Activated naive CD8-positive, alpha-beta T cell (primary cell): ENCODE measurements at regions not wholly inside any gene's neighbourhood (a gene's known extent, or its start where the extent isn't known, plus 50 kb on each side); places are given as distances from the start of the nearest gene placed in this dataset.
"Not testable (repeated sequence)": the region's sequence is repeated elsewhere in the genome, so short reads cannot be mapped to it uniquely, and the experiment has no call there.

Source experiments
- H3K27ac Mint-ChIP-seq: one replicate; pipeline ENCODE4 v1.8.0; 2021; ENCODE audit warnings: mixed read lengths
- H3K27me3 Mint-ChIP-seq: one replicate; pipeline ENCODE4 v1.8.0; 2021; ENCODE audit warnings: mixed read lengths
- H3K36me3 Mint-ChIP-seq: one replicate; pipeline ENCODE4 v1.8.0; 2021; ENCODE audit warnings: mixed read lengths
- H3K4me1 Mint-ChIP-seq: one replicate; pipeline ENCODE4 v1.8.0; 2021; ENCODE audit warnings: low read depth, mixed read lengths
- H3K4me3 Mint-ChIP-seq: one replicate; pipeline ENCODE4 v1.8.0; 2021; ENCODE audit warnings: mild to moderate bottlenecking, mixed read lengths
- H3K9me3 Mint-ChIP-seq: one replicate; pipeline ENCODE4 v1.8.0; 2021; ENCODE audit warnings: low read depth, mixed read lengths

DNA sequence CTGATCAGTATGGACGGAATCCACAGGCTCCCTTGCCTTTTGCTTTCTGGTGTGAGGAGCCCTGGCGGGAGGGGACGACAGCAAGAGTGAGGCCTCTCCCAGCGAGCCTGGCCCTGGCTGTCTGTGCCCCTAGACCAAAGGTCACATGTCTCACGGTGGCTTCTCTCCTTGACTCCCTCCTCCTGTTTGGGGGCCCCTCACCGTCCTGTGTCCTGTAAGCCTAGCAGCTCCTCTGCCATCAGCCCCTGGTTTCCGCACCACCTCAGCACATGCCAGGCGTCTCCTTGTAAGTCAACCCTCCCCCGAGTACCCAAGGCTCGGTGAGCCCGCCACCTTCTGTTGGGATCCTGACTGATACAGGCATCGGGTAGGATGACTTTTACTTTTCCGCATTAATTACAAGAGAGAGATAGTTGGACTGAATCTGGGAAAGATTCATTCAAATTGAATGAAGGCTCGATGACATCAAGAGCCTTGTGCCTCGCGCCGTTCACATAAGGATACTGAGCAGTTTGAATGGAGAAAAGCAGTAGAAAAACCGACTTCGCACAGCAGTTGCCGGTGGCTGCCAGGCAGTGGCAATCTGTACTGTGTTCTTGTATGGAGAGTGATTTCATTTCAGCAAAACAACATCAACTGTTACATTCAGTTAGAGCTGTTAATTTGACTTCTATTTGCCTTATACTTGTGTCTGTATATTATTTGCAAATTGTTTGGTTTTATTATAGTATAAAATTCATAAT, 119.8 kb downstream of the XRCC2 start:
- no peak overlapping the region for H3K4me3 Mint-ChIP-seq
- H3K27me3 Mint-ChIP-seq = no peaks in the 10 kb centered on the region
- H3K27ac Mint-ChIP-seq = no peak overlapping the region
- H3K36me3 Mint-ChIP-seq = no peaks in the 10 kb centered on the region
- no peaks in the 10 kb centered on the region for H3K4me1 Mint-ChIP-seq
- no peaks in the 10 kb centered on the region for H3K9me3 Mint-ChIP-seq

DNA sequence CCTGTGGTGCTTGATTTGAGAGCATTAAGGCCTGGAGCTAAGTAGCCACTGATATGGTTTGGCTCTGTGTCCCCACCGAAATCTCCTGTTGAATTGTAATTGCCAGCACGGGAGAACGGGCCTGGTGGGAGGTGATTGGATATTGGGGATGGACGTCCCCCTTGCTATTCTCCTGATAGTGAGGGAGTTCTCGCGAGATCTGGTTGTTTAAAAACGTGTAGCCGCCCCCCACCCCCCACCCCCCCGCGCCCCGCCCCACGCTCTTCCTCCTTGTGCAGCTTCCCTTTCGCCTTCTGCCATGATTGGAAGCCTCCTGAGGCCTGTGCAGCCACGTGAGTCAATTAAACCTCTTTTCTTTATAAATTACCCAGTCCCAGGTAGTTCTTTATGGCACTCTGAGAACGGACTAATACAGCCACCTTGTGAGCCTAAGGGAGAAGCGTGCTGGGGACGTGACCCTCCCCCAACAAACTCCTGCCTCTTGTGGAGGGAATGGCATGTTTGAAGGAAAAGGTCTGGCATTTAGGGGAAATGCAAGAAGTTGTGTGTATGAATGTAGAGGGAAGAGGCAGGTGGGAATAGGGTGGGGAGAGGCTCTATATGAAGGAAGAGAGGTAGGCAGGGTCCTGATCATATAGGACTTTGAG, 118.0 kb upstream of the KMT2C start:
- H3K27me3 Mint-ChIP-seq = no peaks in the 10 kb centered on the region
- no peaks in the 10 kb centered on the region for H3K9me3 Mint-ChIP-seq
- H3K27ac Mint-ChIP-seq = no peak overlapping the region
- no peaks in the 10 kb centered on the region for H3K4me1 Mint-ChIP-seq
- H3K4me3 Mint-ChIP-seq = no peak overlapping the region
- no peaks in the 10 kb centered on the region for H3K36me3 Mint-ChIP-seq

DNA sequence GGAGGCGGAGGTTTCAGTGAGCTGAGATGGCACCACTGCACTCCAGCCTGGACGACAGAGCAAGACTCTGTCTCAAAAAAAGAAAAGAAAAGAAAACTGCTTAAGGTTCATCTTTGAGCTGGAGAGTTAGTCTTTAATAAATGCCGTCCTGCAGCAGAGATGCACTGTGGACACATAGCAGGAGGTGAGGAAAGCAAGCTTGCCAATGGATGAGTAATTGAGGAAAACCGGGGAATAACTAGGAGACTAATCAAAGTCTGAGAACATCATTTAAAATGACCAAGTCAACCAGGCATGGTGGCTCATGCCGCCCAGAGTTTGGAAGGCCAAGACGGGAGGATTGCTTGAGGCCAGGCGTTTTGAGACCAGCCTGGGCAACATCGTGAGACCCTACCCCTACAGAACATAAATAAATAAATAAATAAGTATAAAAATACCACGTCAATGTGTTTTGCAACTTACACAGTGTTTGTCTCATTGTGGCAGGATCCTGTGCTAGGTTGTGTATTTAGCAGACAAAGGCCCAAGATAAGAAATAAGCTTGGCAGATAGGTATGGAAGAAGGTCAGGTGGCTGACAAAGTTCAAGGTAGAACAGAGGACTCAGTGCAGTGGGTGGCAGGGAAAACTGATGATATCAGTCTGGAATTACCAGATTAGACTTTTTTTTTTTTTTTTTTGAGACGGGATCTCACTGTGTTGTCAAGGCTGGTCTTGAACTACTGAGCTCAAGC, 115.7 kb upstream of the KMT2C start:
- no peaks in the 10 kb centered on the region for H3K9me3 Mint-ChIP-seq
- no peaks in the 10 kb centered on the region for H3K36me3 Mint-ChIP-seq
- no peak overlapping the region for H3K4me3 Mint-ChIP-seq
- no peak overlapping the region for H3K27ac Mint-ChIP-seq
- no peaks in the 10 kb centered on the region for H3K4me1 Mint-ChIP-seq
- H3K27me3 Mint-ChIP-seq = no peaks in the 10 kb centered on the region

DNA sequence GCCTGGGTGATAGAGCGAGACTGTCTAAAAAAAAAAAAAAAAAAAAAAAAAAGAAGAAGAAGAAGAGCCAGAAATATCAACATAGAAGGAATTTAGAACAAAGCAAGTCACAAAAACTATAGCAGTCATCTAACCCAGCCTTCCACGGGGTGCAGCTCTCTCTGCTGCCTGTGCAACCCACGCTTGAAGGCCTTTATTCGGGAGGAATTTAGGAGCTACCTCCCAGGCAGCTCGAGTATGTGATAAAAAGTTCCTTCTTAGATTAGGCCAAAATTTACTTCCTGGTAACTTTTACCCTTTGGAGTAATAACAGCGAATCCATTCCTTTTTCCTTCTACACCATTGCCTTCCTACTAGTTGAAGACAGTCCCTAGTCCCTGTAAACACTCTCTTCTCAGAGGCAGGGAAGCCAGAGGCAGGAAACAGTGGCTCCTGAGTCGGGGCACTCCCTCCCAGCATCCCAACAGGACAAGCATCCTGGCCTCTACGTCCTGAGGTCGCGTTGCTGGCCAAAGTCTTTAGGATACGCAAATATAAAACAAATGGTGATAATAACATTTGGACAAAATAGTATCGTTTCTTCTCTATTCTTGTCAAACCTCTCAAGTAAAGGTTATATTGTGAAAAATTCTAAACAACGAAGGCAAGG, 109.3 kb upstream of the KMT2C start:
- no peaks in the 10 kb centered on the region for H3K27me3 Mint-ChIP-seq
- no peaks in the 10 kb centered on the region for H3K36me3 Mint-ChIP-seq
- no peak overlapping the region for H3K27ac Mint-ChIP-seq
- no peaks in the 10 kb centered on the region for H3K4me1 Mint-ChIP-seq
- no peaks in the 10 kb centered on the region for H3K9me3 Mint-ChIP-seq
- no peak overlapping the region for H3K4me3 Mint-ChIP-seq

DNA sequence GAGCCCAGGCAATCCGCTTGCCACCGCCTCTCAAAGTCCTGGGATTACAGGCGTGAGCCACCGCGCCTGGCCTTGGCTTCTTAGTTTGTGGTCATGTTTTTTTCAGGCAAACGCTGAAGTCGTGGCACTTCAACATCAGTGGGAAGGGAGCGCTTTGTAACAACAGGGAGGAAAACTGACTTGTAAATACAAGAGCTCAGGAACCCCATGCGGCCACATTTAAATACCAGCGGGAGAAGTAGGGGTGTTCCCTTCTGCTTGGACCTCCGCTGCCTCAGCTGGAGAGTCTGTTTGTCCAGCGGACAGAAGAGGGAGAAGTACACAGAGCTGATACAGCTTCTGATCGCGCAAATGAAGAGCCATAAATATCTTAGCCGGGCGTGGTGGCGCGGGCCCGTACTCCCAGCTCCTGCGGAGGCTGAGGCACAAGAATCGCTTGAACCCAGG, 108.7 kb upstream of the KMT2C start:
- Mint-ChIP-seq H3K4me3 (no peak overlapping the region), H3K27ac (no peak overlapping the region), H3K9me3 (no peaks in the 10 kb centered on the region), H3K4me1 (no peaks in the 10 kb centered on the region), H3K36me3 (no peaks in the 10 kb centered on the region), H3K27me3 (no peaks in the 10 kb centered on the region)

DNA sequence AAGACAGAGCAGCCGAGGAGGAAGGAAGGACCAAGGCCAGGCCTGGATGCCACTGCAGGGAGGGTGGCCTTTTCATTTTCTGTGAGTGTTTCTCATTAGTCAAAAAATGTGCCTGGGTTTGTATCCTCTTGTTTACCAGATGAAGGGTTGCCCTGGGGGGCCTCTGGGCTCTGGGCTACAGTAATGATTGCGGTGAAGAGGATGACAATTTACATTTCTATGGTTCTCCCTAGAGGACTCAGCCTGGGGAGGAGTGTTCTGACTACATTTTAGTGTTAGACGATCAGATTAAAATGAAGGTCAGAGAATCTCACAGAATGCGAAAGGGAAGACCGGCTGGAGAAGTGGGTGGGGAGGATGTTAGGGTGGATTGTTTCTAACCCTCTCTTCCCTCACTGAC, 108.0 kb upstream of the KMT2C start:
- Mint-ChIP-seq H3K9me3 (no peaks in the 10 kb centered on the region), H3K27me3 (no peaks in the 10 kb centered on the region), H3K27ac (no peak overlapping the region), H3K4me1 (no peaks in the 10 kb centered on the region), H3K4me3 (no peak overlapping the region), H3K36me3 (no peaks in the 10 kb centered on the region)

DNA sequence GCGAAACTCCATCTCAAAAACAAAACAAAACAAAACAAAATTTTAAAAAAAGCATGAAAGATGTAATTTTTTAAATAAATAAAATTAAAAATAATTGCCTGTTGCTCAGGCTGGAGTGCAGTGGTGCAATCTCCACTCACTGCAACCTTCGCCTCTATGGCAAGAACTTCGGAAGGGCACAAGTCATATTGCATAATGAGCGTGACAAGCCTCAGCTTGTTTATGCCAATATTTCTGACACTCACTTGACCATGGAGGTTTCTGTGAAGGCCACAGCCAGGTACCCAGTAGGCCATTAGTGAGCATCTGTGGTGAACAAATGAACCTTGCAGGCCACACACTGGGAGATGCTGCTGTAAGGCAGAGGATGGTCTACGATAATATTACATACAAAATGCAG, 106.1 kb upstream of the KMT2C start:
- Mint-ChIP-seq H3K4me3 (no peak overlapping the region), H3K27ac (no peak overlapping the region), H3K4me1 (no peaks in the 10 kb centered on the region), H3K9me3 (no peaks in the 10 kb centered on the region), H3K27me3 (no peaks in the 10 kb centered on the region), H3K36me3 (no peaks in the 10 kb centered on the region)

DNA sequence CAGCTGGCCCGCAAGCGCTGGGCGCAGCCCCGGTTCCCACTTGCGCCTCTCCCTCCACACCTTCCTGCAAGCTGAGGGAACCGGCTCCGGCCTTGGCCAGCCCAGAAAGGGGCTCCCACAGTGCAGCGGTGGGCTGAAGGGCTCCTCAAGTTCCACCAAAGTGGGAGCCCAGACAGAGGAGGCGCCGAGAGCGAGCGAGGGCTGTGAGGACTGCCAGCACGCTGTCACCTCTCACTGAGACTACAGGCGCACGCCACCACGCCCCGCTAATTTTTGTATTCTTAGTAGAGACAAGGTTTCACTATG, 103.3 kb upstream of the KMT2C start:
- not testable (repeated sequence) for H3K27ac Mint-ChIP-seq, H3K36me3 Mint-ChIP-seq, H3K27me3 Mint-ChIP-seq, H3K4me3 Mint-ChIP-seq, H3K4me1 Mint-ChIP-seq, H3K9me3 Mint-ChIP-seq

DNA sequence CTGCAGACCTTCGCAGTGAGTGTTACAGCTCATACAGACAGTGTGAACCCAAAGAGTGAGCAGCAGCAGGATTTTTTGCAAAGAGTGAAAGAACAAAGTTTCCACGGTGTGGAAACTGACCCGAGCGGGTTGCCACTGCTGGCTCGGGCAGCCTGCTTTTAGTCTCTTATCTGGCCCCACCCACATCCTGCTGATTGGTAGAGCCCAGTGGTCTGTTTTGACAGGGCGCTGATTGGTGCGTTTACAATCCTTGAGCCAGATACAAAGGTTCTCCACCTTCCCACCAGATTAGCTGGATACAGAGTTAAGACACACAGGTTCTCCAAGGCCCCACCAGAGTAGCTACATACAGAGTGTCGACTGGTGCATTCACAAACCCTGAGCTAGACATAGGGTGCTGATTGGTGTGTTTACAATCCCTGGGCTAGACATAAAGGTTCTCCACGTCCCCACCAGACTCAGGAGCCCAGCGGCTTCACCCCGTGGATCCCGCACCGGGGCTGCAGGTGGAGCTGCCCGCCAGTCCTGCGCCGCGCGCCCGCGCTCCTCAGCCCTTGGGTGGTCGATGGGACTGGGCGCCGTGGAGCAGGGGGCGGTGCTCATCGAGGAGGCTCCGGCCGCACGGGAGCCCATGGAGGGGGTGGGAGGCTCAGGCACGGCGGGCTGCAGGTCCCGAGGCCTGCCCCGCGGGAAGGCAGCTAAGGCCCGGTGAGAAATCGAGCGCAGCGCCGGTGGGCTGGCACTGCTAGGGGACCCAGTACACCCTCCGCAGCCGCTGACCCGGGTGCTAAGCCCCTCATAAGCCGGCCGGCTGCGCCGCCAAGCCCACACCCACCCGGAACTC, 102.8 kb upstream of the KMT2C start:
- H3K9me3 Mint-ChIP-seq, H3K4me3 Mint-ChIP-seq, H3K4me1 Mint-ChIP-seq, H3K36me3 Mint-ChIP-seq, H3K27ac Mint-ChIP-seq, H3K27me3 Mint-ChIP-seq: not testable (repeated sequence)

DNA sequence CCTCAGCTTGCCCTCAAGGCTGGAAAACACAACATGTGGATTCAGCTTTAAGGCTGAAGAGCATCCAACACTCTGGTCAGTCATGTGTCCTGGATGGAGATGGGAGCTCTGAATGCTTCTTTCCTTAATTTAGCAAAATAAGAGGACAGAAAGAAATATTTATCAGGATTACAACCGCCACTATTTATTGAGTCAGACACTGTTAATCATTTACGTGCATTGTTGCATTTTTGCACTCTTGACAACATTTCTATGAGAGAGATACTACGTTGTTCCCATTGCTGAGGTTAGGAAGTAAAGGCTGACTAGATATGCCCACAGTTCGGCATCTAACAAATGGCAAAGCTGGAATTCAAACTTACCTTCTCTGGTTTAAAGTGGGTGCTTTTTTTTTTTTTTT, 101.8 kb upstream of the KMT2C start:
- Mint-ChIP-seq H3K27ac (no peak overlapping the region), H3K36me3 (no peaks in the 10 kb centered on the region), H3K4me1 (no peaks in the 10 kb centered on the region), H3K27me3 (no peaks in the 10 kb centered on the region), H3K4me3 (no peak overlapping the region), H3K9me3 (peaks cover 2% of the 10 kb centered on the region)

DNA sequence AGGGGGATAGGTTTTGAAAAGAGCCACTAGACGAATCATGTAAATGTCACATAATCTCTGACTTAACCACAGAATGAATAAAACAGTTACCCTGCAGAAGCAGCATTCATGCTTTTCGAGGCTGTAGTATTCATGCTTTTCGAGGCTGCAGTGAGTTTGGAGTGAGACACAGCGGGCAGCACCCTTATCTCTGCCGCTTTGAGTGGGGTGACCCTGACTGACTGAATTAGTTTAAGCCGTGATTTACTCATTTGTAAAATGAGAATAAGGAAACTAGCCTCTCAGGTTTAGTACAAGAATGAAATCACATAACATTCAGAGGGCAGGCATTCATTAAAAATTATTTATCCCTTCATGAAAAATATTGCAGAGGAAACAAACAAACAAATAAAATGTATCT, 92.8 kb upstream of the KMT2C start:
- Mint-ChIP-seq H3K36me3 (no peaks in the 10 kb centered on the region), H3K4me1 (no peaks in the 10 kb centered on the region), H3K27me3 (no peaks in the 10 kb centered on the region), H3K27ac (no peak overlapping the region), H3K9me3 (no peaks in the 10 kb centered on the region), H3K4me3 (no peak overlapping the region)

DNA sequence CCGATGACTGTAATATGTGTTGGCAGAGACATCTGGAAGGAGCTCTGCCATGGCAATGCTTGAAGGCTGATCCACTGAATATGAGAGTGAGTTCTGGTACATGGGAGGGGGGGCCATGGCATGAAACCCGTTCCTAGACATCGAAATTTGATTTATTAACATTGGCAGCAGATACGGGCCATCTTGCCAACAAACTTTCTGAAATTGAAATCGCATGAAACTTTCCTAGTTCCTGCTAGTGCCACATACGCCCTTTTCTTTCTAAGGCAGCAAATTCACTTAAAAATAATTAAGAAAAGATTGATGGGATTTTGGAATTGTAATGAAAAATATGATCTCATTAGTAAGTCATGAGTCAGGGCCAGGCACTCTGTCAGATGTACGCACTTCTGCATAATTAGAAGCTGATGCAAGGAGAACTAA, 91.8 kb upstream of the KMT2C start:
- Mint-ChIP-seq H3K36me3 (no peaks in the 10 kb centered on the region), H3K9me3 (no peaks in the 10 kb centered on the region), H3K27ac (no peak overlapping the region), H3K4me1 (no peaks in the 10 kb centered on the region), H3K4me3 (no peak overlapping the region), H3K27me3 (no peaks in the 10 kb centered on the region)

DNA sequence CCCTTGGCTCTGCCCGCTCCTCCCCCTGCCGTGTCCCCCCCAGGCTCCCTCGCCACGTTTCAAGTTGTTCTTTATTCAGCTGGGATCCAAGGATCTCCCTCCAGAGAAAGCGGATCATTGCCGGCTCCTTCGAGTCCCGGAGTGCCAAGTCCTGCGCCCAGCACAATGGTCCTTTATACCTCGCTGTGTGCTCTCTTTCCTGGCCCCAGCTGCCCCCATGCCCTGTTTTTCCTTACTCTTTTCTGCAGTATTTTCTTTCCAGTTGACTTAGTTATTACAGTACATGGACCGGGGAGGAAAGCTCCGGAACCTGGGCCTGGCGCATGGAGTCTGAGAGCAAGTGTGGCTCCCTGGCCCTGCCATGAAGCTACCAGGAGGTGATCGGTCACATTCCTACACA, 88.1 kb upstream of the KMT2C start:
- H3K9me3 Mint-ChIP-seq = no peaks in the 10 kb centered on the region
- no peak overlapping the region for H3K4me3 Mint-ChIP-seq
- no peak overlapping the region for H3K27ac Mint-ChIP-seq
- no peaks in the 10 kb centered on the region for H3K27me3 Mint-ChIP-seq
- no peaks in the 10 kb centered on the region for H3K36me3 Mint-ChIP-seq
- H3K4me1 Mint-ChIP-seq = no peaks in the 10 kb centered on the region

DNA sequence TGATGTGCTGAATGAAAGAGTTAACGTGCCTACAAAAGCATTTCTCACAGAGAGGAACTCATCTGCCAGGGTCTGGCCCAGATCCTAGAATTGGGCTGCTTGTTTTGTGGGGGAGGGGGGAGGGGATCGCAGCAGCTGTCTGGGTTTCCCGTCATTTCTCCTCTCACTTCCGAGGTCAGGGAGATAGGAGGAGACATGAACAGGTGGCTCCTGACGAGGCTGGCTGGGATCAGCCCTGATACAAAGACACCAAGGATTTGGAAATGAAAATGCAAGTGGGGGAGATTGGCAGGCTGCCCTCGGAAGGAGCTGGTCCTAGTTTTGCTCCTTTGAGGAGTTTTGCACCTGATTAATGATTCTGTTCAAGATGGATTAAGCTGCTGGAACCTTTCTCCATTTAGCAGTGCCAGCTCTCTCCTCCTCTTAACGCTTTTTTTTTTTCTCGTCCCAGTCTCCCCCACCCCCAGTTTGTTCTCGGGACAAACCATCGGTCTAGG, 86.8 kb upstream of the KMT2C start:
- H3K4me3 Mint-ChIP-seq = no peak overlapping the region
- no peaks in the 10 kb centered on the region for H3K9me3 Mint-ChIP-seq
- no peak overlapping the region for H3K27ac Mint-ChIP-seq
- no peaks in the 10 kb centered on the region for H3K4me1 Mint-ChIP-seq
- H3K27me3 Mint-ChIP-seq = no peaks in the 10 kb centered on the region
- H3K36me3 Mint-ChIP-seq = no peaks in the 10 kb centered on the region
